Coronary artery (tissue), 2 donors: ENCODE measurements at regions not wholly inside any gene's neighbourhood (a gene's known extent, or its start where the extent isn't known, plus 50 kb on each side); places are given as distances from the start of the nearest gene placed in this dataset.

ENCODE experiments used
- DNase-seq: peaks from one replicate; pipeline ENCODE4 v3.0.0-alpha.2; 2017; ENCODE audit warnings: low spot score
- H3K27ac ChIP-seq, 2 donors: fragments of 200-600 bp; sonication (generic); one replicate each; pipeline ENCODE4 v1.5.1; 2016 to 2019
- H3K4me3 ChIP-seq: fragments of 200-600 bp; sonication (generic); 2 replicates; pipeline ENCODE4 v1.5.1; 2016; ENCODE audit warnings: mild to moderate bottlenecking, moderate library complexity
- TF ChIP-seq, protein P1 (sequence below): fragments of 200-600 bp; sonication (generic); IDR thresholded peaks from one replicate; pipeline ENCODE4 v1.5.1; 2019; ENCODE audit warnings: antibody characterized with exemption

GRCh38 chr14:97036086-97036852 lies 239.1 kb downstream of the VRK1 start:
- TF ChIP-seq, protein P1, sequence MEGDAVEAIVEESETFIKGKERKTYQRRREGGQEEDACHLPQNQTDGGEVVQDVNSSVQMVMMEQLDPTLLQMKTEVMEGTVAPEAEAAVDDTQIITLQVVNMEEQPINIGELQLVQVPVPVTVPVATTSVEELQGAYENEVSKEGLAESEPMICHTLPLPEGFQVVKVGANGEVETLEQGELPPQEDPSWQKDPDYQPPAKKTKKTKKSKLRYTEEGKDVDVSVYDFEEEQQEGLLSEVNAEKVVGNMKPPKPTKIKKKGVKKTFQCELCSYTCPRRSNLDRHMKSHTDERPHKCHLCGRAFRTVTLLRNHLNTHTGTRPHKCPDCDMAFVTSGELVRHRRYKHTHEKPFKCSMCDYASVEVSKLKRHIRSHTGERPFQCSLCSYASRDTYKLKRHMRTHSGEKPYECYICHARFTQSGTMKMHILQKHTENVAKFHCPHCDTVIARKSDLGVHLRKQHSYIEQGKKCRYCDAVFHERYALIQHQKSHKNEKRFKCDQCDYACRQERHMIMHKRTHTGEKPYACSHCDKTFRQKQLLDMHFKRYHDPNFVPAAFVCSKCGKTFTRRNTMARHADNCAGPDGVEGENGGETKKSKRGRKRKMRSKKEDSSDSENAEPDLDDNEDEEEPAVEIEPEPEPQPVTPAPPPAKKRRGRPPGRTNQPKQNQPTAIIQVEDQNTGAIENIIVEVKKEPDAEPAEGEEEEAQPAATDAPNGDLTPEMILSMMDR = no peak
- Histone ChIP-seq H3K27ac (no peak overlapping the region), H3K4me3 (no peak overlapping the region)
- no peak for DNase-seq

GRCh38 chr14:97039717-97040363 lies 242.7 kb downstream of the VRK1 start:
- TF ChIP-seq, protein P1 = no peak
- Histone ChIP-seq H3K4me3 (no peak overlapping the region), H3K27ac (no peak overlapping the region)
- DNase-seq = no peak

DNA sequence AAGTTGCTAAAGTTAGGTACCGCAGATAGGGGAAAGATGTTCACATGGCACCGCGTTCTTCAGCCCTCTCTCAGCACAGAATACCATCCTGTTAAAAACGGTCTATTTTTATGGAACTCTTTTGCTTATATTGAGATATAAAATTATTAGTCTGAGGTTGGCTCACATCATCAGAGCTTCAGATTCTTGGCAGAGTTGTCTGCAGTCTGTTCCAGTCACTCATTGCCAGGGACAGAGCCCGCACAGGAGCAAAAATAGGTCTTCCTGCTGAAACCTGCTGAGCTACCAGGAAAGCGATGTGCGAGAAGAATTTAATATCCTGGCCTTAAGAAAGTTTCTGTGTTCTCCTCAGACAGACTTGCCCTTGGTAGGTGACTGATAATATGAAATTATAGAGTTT lies 249.8 kb downstream of the VRK1 start:
- TF ChIP-seq, protein P1 = no peak
- no peak for DNase-seq
- Histone ChIP-seq H3K4me3 (no peak overlapping the region), H3K27ac (no peak overlapping the region)

DNA sequence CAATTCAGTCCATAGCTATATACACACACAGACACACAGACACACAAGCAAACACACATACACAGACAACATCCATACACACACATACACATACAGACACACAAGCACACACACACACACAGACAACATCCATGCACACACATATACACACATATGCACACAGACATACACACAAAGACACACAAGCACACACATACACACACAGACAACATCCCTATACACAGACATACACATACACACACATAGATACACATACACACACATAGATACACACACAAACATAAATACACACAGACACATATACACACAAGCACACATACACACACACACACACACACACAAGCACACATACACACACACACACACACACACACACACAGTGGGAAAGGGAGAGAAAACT lies 254.8 kb downstream of the VRK1 start:
- TF ChIP-seq, protein P1 = no peak
- no peak overlapping the region for H3K27ac ChIP-seq
- no peak overlapping the region for H3K4me3 ChIP-seq
- DNase-seq = no peak

DNA sequence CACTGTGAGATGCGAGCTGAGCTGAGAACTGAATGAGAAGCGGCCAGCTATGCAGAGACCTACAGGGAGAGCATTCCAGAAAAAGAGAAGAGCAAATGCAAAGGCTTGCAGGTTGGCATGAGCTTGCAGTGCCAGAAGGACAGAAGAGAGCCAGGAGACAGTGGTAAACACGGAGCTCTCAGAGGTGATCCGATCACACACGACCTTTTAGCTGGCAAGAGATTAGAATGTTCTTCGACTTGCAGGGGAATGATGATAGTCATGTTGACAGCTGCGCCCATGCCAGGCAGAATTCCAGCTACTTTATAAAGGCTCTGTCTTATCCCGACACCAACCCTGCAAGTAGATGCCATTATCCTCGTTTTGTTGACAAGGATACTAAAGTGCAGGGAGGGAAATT lies 256.8 kb downstream of the VRK1 start:
- TF ChIP-seq, protein P1 = no peak
- Histone ChIP-seq H3K27ac (no peak overlapping the region), H3K4me3 (no peak overlapping the region)
- DNase-seq = no peak

GRCh38 chr14:97055355-97055754 lies 258.2 kb downstream of the VRK1 start:
- Histone ChIP-seq H3K4me3 (no peak overlapping the region), H3K27ac (no peak overlapping the region)
- no peak for DNase-seq
- TF ChIP-seq, protein P1 = no peak

DNA sequence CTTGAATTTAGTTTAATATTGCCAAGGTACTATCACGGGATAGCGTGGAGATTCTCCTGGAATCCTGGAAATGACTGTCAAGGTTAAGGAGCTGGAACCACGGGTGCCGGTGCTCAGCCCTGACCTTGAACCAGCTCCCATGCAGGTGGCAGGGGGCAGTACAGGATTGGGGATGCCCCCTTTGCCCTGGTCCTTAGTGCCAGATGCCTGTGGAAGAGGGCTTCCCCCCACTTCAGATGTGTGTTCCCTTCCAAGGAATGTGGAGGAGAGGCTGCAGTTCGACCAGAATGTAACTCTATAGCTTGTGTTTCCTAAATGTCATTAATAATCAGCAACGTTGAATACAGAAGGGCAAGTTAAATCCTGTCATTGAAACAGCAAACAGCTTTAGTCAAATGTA lies 258.9 kb downstream of the VRK1 start:
- DNase-seq = no peak

More for the DNA sequence above, 258.9 kb downstream of the VRK1 start:
- TF ChIP-seq, protein P1 = no peak
- Histone ChIP-seq H3K27ac (no peak overlapping the region), H3K4me3 (no peak overlapping the region)
